CD4-positive, alpha-beta T cell (primary cell): ENCODE measurements at regions not wholly inside any gene's neighbourhood (a gene's known extent, or its start where the extent isn't known, plus 50 kb on each side); places are given as distances from the start of the nearest gene placed in this dataset.

Experiments
- ATAC-seq: fragments of 200-7000 bp; cut with Tn5 transposase; one replicate; pipeline ENCODE4 v1.10.0; 2022; ENCODE audit warnings: mild to moderate bottlenecking; ENCODE audit not compliant: poor library complexity
- CTCF ChIA-PET: fragments of 350-600 bp; sonication (Branson Sonifier 250); formaldehyde crosslinking; loops from one replicate; lab custom pipeline; 2021; ENCODE audit warnings: antibody characterized with exemption, inconsistent platforms; lab: Charles Lee
- POLR2A ChIA-PET: fragments of 350-600 bp; sonication (Branson Sonifier 250); formaldehyde crosslinking; loops from one replicate; lab custom pipeline; 2021; ENCODE audit warnings: antibody characterized with exemption, inconsistent platforms; lab: Charles Lee
- DNase-seq, 14 experiments: peaks; one replicate each; pipeline ENCODE4 v3.0.0-alpha.2; 2013 to 2020; ENCODE audit warnings: mixed read lengths in 2 of 14
- H3K27ac ChIP-seq, 2 donors: one replicate each; pipeline versions ENCODE4 v1.5.1 to v1.7.0; 2013; ENCODE audit warnings: low read length in 2 of 2, low read depth in 1 of 2, mild to moderate bottlenecking in 1 of 2
- H3K27me3 ChIP-seq, 2 experiments: 1 replicate in 1 of 2; 2 replicates in 1 of 2; pipeline versions ENCODE4 v1.6.1 to v1.7.0; 2013; ENCODE audit warnings: low read length in 2 of 2, control low read depth in 1 of 2, mild to moderate bottlenecking in 1 of 2, moderate library complexity in 1 of 2; ENCODE audit not compliant: insufficient read depth in 2 of 2, control insufficient read depth in 1 of 2
- H3K36me3 ChIP-seq: one replicate; pipeline ENCODE4 v1.6.1; 2013; ENCODE audit warnings: low read length, control low read depth; ENCODE audit not compliant: insufficient read depth
- H3K4me1 ChIP-seq: one replicate; pipeline ENCODE4 v1.6.1; 2013; ENCODE audit warnings: low read length, control low read depth; ENCODE audit not compliant: insufficient read depth
- H3K4me3 ChIP-seq: one replicate; pipeline ENCODE4 v1.5.1; 2013; ENCODE audit warnings: mild to moderate bottlenecking, low read length, moderate library complexity
- H3K9me3 ChIP-seq, 2 experiments: 1 replicate in 1 of 2; 2 replicates in 1 of 2; pipeline versions ENCODE4 v1.6.1 to v1.7.0; 2013; ENCODE audit warnings: low read length in 2 of 2, mild to moderate bottlenecking in 2 of 2, control low read depth in 1 of 2, moderate library complexity in 1 of 2; ENCODE audit not compliant: control insufficient read depth in 1 of 2, insufficient read depth in 1 of 2
- H3K27ac Mint-ChIP-seq: one replicate; pipeline ENCODE4 v1.8.0; 2020; ENCODE audit warnings: mixed read lengths
- H3K27me3 Mint-ChIP-seq: one replicate; pipeline ENCODE4 v1.8.0; 2021; ENCODE audit warnings: mixed read lengths
- H3K36me3 Mint-ChIP-seq: one replicate; pipeline ENCODE4 v1.8.0; 2021; ENCODE audit warnings: low read depth, mixed read lengths
- H3K4me1 Mint-ChIP-seq: one replicate; pipeline ENCODE4 v1.8.0; 2021; ENCODE audit warnings: low read depth, mixed read lengths
- H3K4me3 Mint-ChIP-seq: one replicate; pipeline ENCODE4 v1.8.0; 2020; ENCODE audit warnings: mild to moderate bottlenecking, mixed read lengths
- H3K9me3 Mint-ChIP-seq: one replicate; pipeline ENCODE4 v1.8.0; 2020; ENCODE audit warnings: mixed read lengths
- CTCF ChIP-seq: fragments of 200-600 bp; IDR thresholded peaks from one replicate; pipeline ENCODE4 v1.8.0; 2022; ENCODE audit warnings: antibody characterized with exemption, mild to moderate bottlenecking
- intact Hi-C, 2 experiments: fragments of 100-400 bp; cut with DNase I in 1 of 2; cut with micrococcal nuclease in 1 of 2; formaldehyde crosslinking; loops; one replicate each; pipeline versions ENCODE4 v1.15.1 to v1.9.0; 2023 to 2025; cut with DNase I, micrococcal nuclease

- ChIA-PET POLR2A (no interaction called here), CTCF (no interaction called here)
- no peaks in the 10 kb centered on the region for H3K27me3 ChIP-seq
- Mint-ChIP-seq H3K36me3 (no peaks in the 10 kb centered on the region), H3K27me3 (no peaks in the 10 kb centered on the region), H3K27ac (no peak overlapping the region), H3K9me3 (peaks cover 5% of the 10 kb centered on the region), H3K4me3 (no peak overlapping the region), H3K4me1 (no peaks in the 10 kb centered on the region)
- no peak for TF ChIP-seq CTCF
- H3K27ac ChIP-seq = no peak overlapping the region
- no peaks in the 10 kb centered on the region for H3K36me3 ChIP-seq
- ATAC-seq (no peak), DNase-seq (no peak)
- intact Hi-C loops = no loop called here
- peaks cover 0 to 5% of the 10 kb centered on the region in 2 experiments for H3K9me3 ChIP-seq
- no peak overlapping the region for H3K4me3 ChIP-seq
- H3K4me1 ChIP-seq = no peaks in the 10 kb centered on the region
Measured at GRCh38 chr10:20407357-20407756, 489.8 kb downstream of the NEBL start.

- ATAC-seq (no peak), DNase-seq (no peak)
- Mint-ChIP-seq H3K4me1 (no peaks in the 10 kb centered on the region), H3K27me3 (no peaks in the 10 kb centered on the region), H3K9me3 (peaks cover 5% of the 10 kb centered on the region), H3K4me3 (no peak overlapping the region), H3K36me3 (no peaks in the 10 kb centered on the region), H3K27ac (no peak overlapping the region)
- TF ChIP-seq CTCF = no peak
- intact Hi-C loops = no loop called here
- CTCF ChIA-PET = no interaction called here
- Histone ChIP-seq H3K9me3 (peaks cover 0 to 5% of the 10 kb centered on the region in 2 experiments), H3K36me3 (no peaks in the 10 kb centered on the region), H3K4me1 (no peaks in the 10 kb centered on the region), H3K27ac (no peak overlapping the region), H3K27me3 (no peaks in the 10 kb centered on the region), H3K4me3 (no peak overlapping the region)
- POLR2A ChIA-PET = no interaction called here
Measured at GRCh38 chr10:20406281-20407104, 490.6 kb downstream of the NEBL start.

GRCh38 chr10:20405761-20406160, 491.4 kb downstream of the NEBL start:
- ChIA-PET CTCF (no interaction called here), POLR2A (no interaction called here)
- Mint-ChIP-seq H3K4me1 (no peaks in the 10 kb centered on the region), H3K36me3 (no peaks in the 10 kb centered on the region), H3K9me3 (peaks cover 5% of the 10 kb centered on the region), H3K4me3 (no peak overlapping the region), H3K27me3 (no peaks in the 10 kb centered on the region), H3K27ac (no peak overlapping the region)
- H3K27ac ChIP-seq = no peak overlapping the region
- no peak for ATAC-seq
- no peak for TF ChIP-seq CTCF
- peaks cover 0 to 8% of the 10 kb centered on the region in 2 experiments for H3K9me3 ChIP-seq
- intact Hi-C loops = no loop called here
- no peaks in the 10 kb centered on the region for H3K36me3 ChIP-seq
- H3K4me1 ChIP-seq = no peaks in the 10 kb centered on the region
- no peak for DNase-seq
- H3K4me3 ChIP-seq = no peak overlapping the region
- H3K27me3 ChIP-seq = no peaks in the 10 kb centered on the region
